Astrocyte (in vitro differentiated cells and primary cell): ENCODE measurements at regions not wholly inside any gene's neighbourhood (a gene's known extent, or its start where the extent isn't known, plus 50 kb on each side); places are given as distances from the start of the nearest gene placed in this dataset.

Source experiments
- DNase-seq: peaks from one replicate; pipeline ENCODE4 v3.0.0-alpha.2; 2010; ENCODE audit warnings: low read depth
- FAIRE-seq: peaks from 2 replicates; lab custom pipeline; 2011; peaks lifted over from hg19 to GRCh38; lab: Jason Lieb, UNC
- H2AFZ ChIP-seq: 2 replicates; pipeline ENCODE4 v1.6.0; 2012; ENCODE audit warnings: low read depth, low read length, inconsistent platforms
- H3K27ac ChIP-seq: 2 replicates; pipeline ENCODE4 v1.5.1; 2011; ENCODE audit warnings: low read depth, low read length, inconsistent platforms
- H3K27me3 ChIP-seq: 2 replicates; pipeline ENCODE4 v1.6.0; 2011; ENCODE audit warnings: low read length, inconsistent platforms; ENCODE audit not compliant: insufficient read depth
- H3K36me3 ChIP-seq: 2 replicates; pipeline ENCODE4 v1.5.1; 2011; ENCODE audit warnings: low read length, inconsistent platforms; ENCODE audit not compliant: insufficient read depth
- H3K4me1 ChIP-seq: 2 replicates; pipeline ENCODE4 v1.5.1; 2011; ENCODE audit warnings: low read length, inconsistent platforms; ENCODE audit not compliant: insufficient read depth
- H3K4me2 ChIP-seq: 2 replicates; pipeline ENCODE4 v1.6.0; 2012; ENCODE audit warnings: low read length, inconsistent platforms
- H3K4me3 ChIP-seq: 2 replicates; pipeline ENCODE4 v1.5.1; 2011; ENCODE audit warnings: low read depth, mild to moderate bottlenecking, low read length, inconsistent platforms; ENCODE audit not compliant: insufficient read depth
- H3K79me2 ChIP-seq: 2 replicates; pipeline ENCODE4 v1.6.0; 2012; ENCODE audit warnings: mild to moderate bottlenecking, low read length, inconsistent platforms; ENCODE audit not compliant: insufficient read depth
- H3K9ac ChIP-seq: 2 replicates; pipeline ENCODE4 v1.6.0; 2012; ENCODE audit warnings: mild to moderate bottlenecking, low read length, inconsistent platforms
- H3K9me3 ChIP-seq: 2 replicates; pipeline ENCODE4 v1.5.1; 2012; ENCODE audit warnings: low read depth, mild to moderate bottlenecking, low read length, inconsistent platforms; ENCODE audit not compliant: insufficient read depth
- H4K20me1 ChIP-seq: 2 replicates; pipeline ENCODE4 v1.6.0; 2012; ENCODE audit warnings: low read length, inconsistent platforms; ENCODE audit not compliant: insufficient read depth
- H3K27ac Mint-ChIP-seq: one replicate; pipeline ENCODE4 v1.8.0; 2021; ENCODE audit warnings: mild to moderate bottlenecking, mixed read lengths; ENCODE audit not compliant: unreplicated experiment
- H3K27me3 Mint-ChIP-seq: one replicate; pipeline ENCODE4 v1.8.0; 2021; ENCODE audit warnings: low read depth, mixed read lengths; ENCODE audit not compliant: unreplicated experiment
- H3K36me3 Mint-ChIP-seq: one replicate; pipeline ENCODE4 v1.8.0; 2021; ENCODE audit warnings: low read depth, mixed read lengths; ENCODE audit not compliant: unreplicated experiment
- H3K4me1 Mint-ChIP-seq: one replicate; pipeline ENCODE4 v1.8.0; 2021; ENCODE audit warnings: low read depth, mixed read lengths; ENCODE audit not compliant: unreplicated experiment
- H3K4me3 Mint-ChIP-seq: one replicate; pipeline ENCODE4 v1.8.0; 2021; ENCODE audit warnings: mild to moderate bottlenecking, moderate library complexity, mixed read lengths; ENCODE audit not compliant: unreplicated experiment
- H3K9me3 Mint-ChIP-seq: one replicate; pipeline ENCODE4 v1.8.0; 2021; ENCODE audit warnings: mild to moderate bottlenecking, mixed read lengths; ENCODE audit not compliant: unreplicated experiment
- CTCF ChIP-seq: IDR thresholded peaks from 2 replicates; pipeline ENCODE4 v1.5.1; 2011; ENCODE audit warnings: low read depth, mild to moderate bottlenecking, inconsistent platforms, low read length, moderate library complexity; ENCODE audit not compliant: insufficient read depth
- EZH2 ChIP-seq: IDR thresholded peaks from 2 replicates; pipeline ENCODE4 v1.6.1; 2012; ENCODE audit warnings: mild to moderate bottlenecking, low read length, inconsistent platforms; ENCODE audit not compliant: insufficient read depth

DNA sequence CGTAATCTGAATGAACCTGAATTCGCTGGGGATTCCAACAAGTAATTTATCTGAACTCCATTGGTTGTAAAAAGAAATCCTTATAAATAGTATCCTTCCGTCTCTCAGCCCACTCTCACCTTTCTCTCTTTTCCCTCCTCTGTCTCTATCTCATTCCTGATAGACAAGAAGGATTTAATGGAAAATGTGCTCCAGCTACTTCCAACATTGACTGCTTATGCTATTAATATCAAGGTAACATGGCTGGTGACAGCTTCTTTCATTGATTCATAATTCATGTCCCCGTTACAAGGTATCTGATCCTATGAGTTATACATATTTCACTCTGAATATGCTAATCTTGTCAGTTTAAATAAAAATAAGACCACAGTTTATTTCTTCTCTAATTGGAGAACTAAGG, 326.8 kb downstream of the RASEF start:
- H3K9me3 Mint-ChIP-seq = peaks cover 1% of the 10 kb centered on the region
- H3K4me3 Mint-ChIP-seq = no peak overlapping the region
- H3K4me2 ChIP-seq = no peak overlapping the region
- no peak overlapping the region for H3K4me3 ChIP-seq
- no peaks in the 10 kb centered on the region for H3K36me3 Mint-ChIP-seq
- no peaks in the 10 kb centered on the region for H3K9me3 ChIP-seq
- no peaks in the 10 kb centered on the region for H3K4me1 Mint-ChIP-seq
- no peaks in the 10 kb centered on the region for H4K20me1 ChIP-seq
- no peak overlapping the region for H3K27ac ChIP-seq
- H3K9ac ChIP-seq = no peak overlapping the region
- no peak overlapping the region for H3K27ac Mint-ChIP-seq
- H3K27me3 Mint-ChIP-seq = no peaks in the 10 kb centered on the region
- H3K36me3 ChIP-seq = no peaks in the 10 kb centered on the region
- no peak overlapping the region for H2AFZ ChIP-seq
- H3K4me1 ChIP-seq = no peaks in the 10 kb centered on the region
- no peak for FAIRE-seq
- no peaks in the 10 kb centered on the region for H3K79me2 ChIP-seq
- no peak for DNase-seq
- TF ChIP-seq CTCF = no peak
- no peak for TF ChIP-seq EZH2
- no peaks in the 10 kb centered on the region for H3K27me3 ChIP-seq

- Mint-ChIP-seq H3K4me1 (no peaks in the 10 kb centered on the region), H3K27ac (no peak overlapping the region), H3K4me3 (no peak overlapping the region), H3K9me3 (peaks cover 1% of the 10 kb centered on the region), H3K36me3 (no peaks in the 10 kb centered on the region), H3K27me3 (no peaks in the 10 kb centered on the region)
- Histone ChIP-seq H3K4me3 (no peak overlapping the region), H3K36me3 (no peaks in the 10 kb centered on the region), H3K79me2 (no peaks in the 10 kb centered on the region), H3K27ac (no peak overlapping the region), H4K20me1 (no peaks in the 10 kb centered on the region), H3K9ac (no peak overlapping the region), H2AFZ (no peak overlapping the region), H3K9me3 (no peaks in the 10 kb centered on the region), H3K4me1 (no peaks in the 10 kb centered on the region), H3K4me2 (no peak overlapping the region), H3K27me3 (no peaks in the 10 kb centered on the region)
- FAIRE-seq = no peak
- DNase-seq = no peak
- TF ChIP-seq CTCF = no peak
Measured at GRCh38 chr9:82736701-82737100, 326.2 kb downstream of the RASEF start.

DNA sequence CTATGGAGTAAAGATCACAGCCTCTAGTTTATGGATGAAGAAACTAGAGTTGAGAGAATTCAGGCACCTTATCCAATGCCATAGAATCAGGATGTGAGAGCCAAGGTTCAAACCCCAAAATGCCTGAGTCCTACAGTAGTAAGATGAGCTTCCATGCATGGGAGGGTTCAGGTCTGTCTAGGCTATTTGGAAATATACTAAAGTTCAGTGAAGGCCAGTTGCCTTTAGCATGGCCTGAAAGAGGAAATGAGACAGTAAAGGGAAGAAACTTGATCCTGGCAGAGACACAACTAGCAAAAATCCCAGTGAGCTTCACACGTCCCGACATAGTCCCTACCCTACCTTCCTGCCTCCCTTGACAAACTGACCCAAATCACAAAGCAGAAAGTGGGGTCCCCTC, 317.0 kb downstream of the RASEF start:
- Histone ChIP-seq H3K4me3 (no peak overlapping the region), H3K9ac (no peak overlapping the region), H2AFZ (no peak overlapping the region), H3K4me2 (no peak overlapping the region), H3K27ac (no peak overlapping the region), H3K36me3 (no peaks in the 10 kb centered on the region), H4K20me1 (no peaks in the 10 kb centered on the region), H3K4me1 (no peaks in the 10 kb centered on the region), H3K27me3 (no peaks in the 10 kb centered on the region), H3K9me3 (no peaks in the 10 kb centered on the region), H3K79me2 (no peaks in the 10 kb centered on the region)
- FAIRE-seq = no peak
- no peak overlapping the region for H3K4me3 Mint-ChIP-seq
- no peaks in the 10 kb centered on the region for H3K36me3 Mint-ChIP-seq
- no peak for TF ChIP-seq EZH2
- no peak for TF ChIP-seq CTCF
- H3K9me3 Mint-ChIP-seq = no peaks in the 10 kb centered on the region
- no peaks in the 10 kb centered on the region for H3K27me3 Mint-ChIP-seq
- no peaks in the 10 kb centered on the region for H3K4me1 Mint-ChIP-seq
- no peak for DNase-seq
- no peak overlapping the region for H3K27ac Mint-ChIP-seq
